Mammary epithelial cell (primary cell): ENCODE measurements at regions not wholly inside any gene's neighbourhood (a gene's known extent, or its start where the extent isn't known, plus 50 kb on each side); places are given as distances from the start of the nearest gene placed in this dataset.
"Not testable (repeated sequence)": the region's sequence is repeated elsewhere in the genome, so short reads cannot be mapped to it uniquely, and the experiment has no call there.

ENCODE experiments used
- CTCF ChIP-seq, 2 donors: IDR thresholded peaks in 1 of 2; conservative IDR thresholded peaks in 1 of 2; 2 replicates each; pipeline ENCODE4 v1.5.1; 2011 to 2012; ENCODE audit warnings: inconsistent platforms in 2 of 2, low read length in 2 of 2, mild to moderate bottlenecking in 2 of 2, control low read depth in 1 of 2, low read depth in 1 of 2; ENCODE audit not compliant: insufficient read depth in 1 of 2; ENCODE audit errors: extremely low read depth in 1 of 2
- EZH2 ChIP-seq: IDR thresholded peaks from 2 replicates; pipeline ENCODE4 v1.6.1; 2012; ENCODE audit warnings: low read length, inconsistent platforms, borderline replicate concordance

GRCh38 chr9:40942730-40943129, 185.8 kb downstream of the FOXD4L6 start:
- not testable (repeated sequence) for TF ChIP-seq CTCF (conservative IDR thresholded peaks at IDR 0.05 in 1 of 2, IDR thresholded peaks at IDR 0.05 in 1 of 2; ENCODE audit: extremely low read depth in 1 of 2, insufficient read depth in 1 of 2, low read depth in 1 of 2, low read length in 2 of 2); EZH2
